Motor neuron (in vitro differentiated cells): ENCODE measurements at regions not wholly inside any gene's neighbourhood (a gene's known extent, or its start where the extent isn't known, plus 50 kb on each side); places are given as distances from the start of the nearest gene placed in this dataset.
A peak's percentile ranks its signal among the peaks of the same experiment; 100 is the strongest.
"Not testable (repeated sequence)": the region's sequence is repeated elsewhere in the genome, so short reads cannot be mapped to it uniquely, and the experiment has no call there.

Experiments used
- ATAC-seq, 8 experiments: fragments of 200-7000 bp; cut with Tn5 transposase; replicated peaks in 6 of 8; 2 replicates each; pipeline ENCODE4 v1.8.0; 2021; ENCODE audit warnings: mild to moderate bottlenecking in 8 of 8, moderate library complexity in 8 of 8
- H3K27ac ChIP-seq, 2 donors: fragments of 250-450 bp; sonication (Bioruptor Pico); 2 replicates each; pipeline ENCODE4 v1.9.0; 2021; ENCODE audit warnings: antibody characterized with exemption in 2 of 2, mild to moderate bottlenecking in 2 of 2, moderate library complexity in 1 of 2
- H3K4me1 ChIP-seq, 2 donors: fragments of 250-450 bp; sonication (Bioruptor Pico); replicated peaks in 1 of 2; 2 replicates each; pipeline ENCODE4 v1.6.1; 2021; ENCODE audit warnings: antibody characterized with exemption in 2 of 2, mild to moderate bottlenecking in 2 of 2, moderate library complexity in 1 of 2
- H3K4me3 ChIP-seq, 5 donors: fragments of 250-450 bp; sonication (Bioruptor Pico); 2 replicates each; pipeline ENCODE4 v1.9.0; 2021; ENCODE audit warnings: antibody characterized with exemption in 5 of 5, mild to moderate bottlenecking in 5 of 5, moderate library complexity in 4 of 5
- WGBS, 10 experiments: fragments of 450-650 bp; shearing (Covaris generic); methylation state at CpG; one replicate each; pipeline ENCODE4 v1.0.0; 2022; 5-methylcytosine and 5-hydroxymethylcytosine counted together
- in situ Hi-C, 9 experiments: fragments of 400-800 bp; cut with MboI; loops; one replicate each; pipeline ENCODE4 v1.15.0; 2021; ENCODE audit warnings: low sequenced_read_pairs in 9 of 9, low pct_unique_long_range_greater_than_20kb in 2 of 9; ENCODE audit not compliant: unreplicated experiment in 9 of 9

- 50 to 100% (median 88%) methylated on average over 1 to 2 of the region's 2 CpGs for WGBS, 10 experiments
- no peak overlapping the region for H3K27ac ChIP-seq
- no peaks in the 10 kb centered on the region for H3K4me1 ChIP-seq
- H3K4me3 ChIP-seq = no peak overlapping the region
- in situ Hi-C loops = no loop called here
- no peak for ATAC-seq
Observed at GRCh38 chr3:36182024-36182423, 198.3 kb upstream of the STAC start.

GRCh38 chr3:36187197-36187596, 193.1 kb upstream of the STAC start:
- 29 to 93% (median 65%) methylated on average over 1 to 2 of the region's 2 CpGs for WGBS, 10 experiments
- H3K4me3 ChIP-seq, in situ Hi-C loops, H3K4me1 ChIP-seq, ATAC-seq, H3K27ac ChIP-seq: not testable (repeated sequence)

- Histone ChIP-seq H3K4me1 (no peaks in the 10 kb centered on the region), H3K27ac (no peak overlapping the region), H3K4me3 (no peak overlapping the region)
- ATAC-seq = no peak
- in situ Hi-C loops = no loop called here
Observed at GRCh38 chr3:36192901-36193300, 187.4 kb upstream of the STAC start.

- ATAC-seq = no peak
- WGBS, 10 experiments = 20 to 100% (median 80%) methylated on average over 1 to 2 of the region's 2 CpGs; no CpG with 5 or more reads in 3 of the 10 experiments
- in situ Hi-C loops = no loop called here
- no peak overlapping the region for H3K4me3 ChIP-seq
- H3K4me1 ChIP-seq = no peaks in the 10 kb centered on the region
- H3K27ac ChIP-seq = no peak overlapping the region
Observed at GRCh38 chr3:36193448-36193847, 186.9 kb upstream of the STAC start.

- Histone ChIP-seq H3K4me1 (no peaks in the 10 kb centered on the region), H3K4me3 (no peak overlapping the region), H3K27ac (no peak overlapping the region)
- in situ Hi-C loops = no loop called here
- ATAC-seq = no peak
Observed at GRCh38 chr3:36196058-36196457, 184.2 kb upstream of the STAC start.

GRCh38 chr3:36197151-36197550, 183.2 kb upstream of the STAC start:
- ATAC-seq = no peak
- H3K27ac ChIP-seq = no peak overlapping the region
- in situ Hi-C loops = no loop called here
- WGBS, 10 experiments = 60 to 71% methylated on average over 1 of the region's 1 CpG; no CpG with 5 or more reads in 8 of the 10 experiments
- H3K4me1 ChIP-seq = no peaks in the 10 kb centered on the region
- H3K4me3 ChIP-seq = no peak overlapping the region

GRCh38 chr3:36201546-36201945, 178.8 kb upstream of the STAC start:
- peaks cover 3 to 4% of the 10 kb centered on the region in 2 donors for H3K4me1 ChIP-seq
- in situ Hi-C loops = no loop called here
- no peak overlapping the region for H3K27ac ChIP-seq
- no peak overlapping the region for H3K4me3 ChIP-seq
- no peak for ATAC-seq

- peaks cover 17 to 19% of the 10 kb centered on the region in 2 donors for H3K4me1 ChIP-seq
- peak in 5 of 8 experiments; percentile 46 to 69 (median 58) for ATAC-seq
- WGBS, 10 experiments = 0 to 58% (median 12%) methylated on average over 1 to 4 of the region's 4 CpGs; no CpG with 5 or more reads in 1 of the 10 experiments
- in situ Hi-C loops = no loop called here
- no peak overlapping the region for H3K4me3 ChIP-seq
- H3K27ac ChIP-seq = no peak overlapping the region
Observed at GRCh38 chr3:36206956-36207580, 173.2 kb upstream of the STAC start.

- ATAC-seq = peak in 2 of 8 experiments; percentile 37 to 50
- Histone ChIP-seq H3K4me3 (no peak overlapping the region), H3K4me1 (peaks cover 20 to 32% of the 10 kb centered on the region in 2 donors), H3K27ac (no peak overlapping the region)
- WGBS, 10 experiments = 40 to 100% (median 74%) methylated on average over 1 to 3 of the region's 3 CpGs
- in situ Hi-C loops = no loop called here
Observed at GRCh38 chr3:36210840-36211651, 169.3 kb upstream of the STAC start.

- no peak overlapping the region for H3K27ac ChIP-seq
- in situ Hi-C loops = no loop called here
- no peak overlapping the region for H3K4me3 ChIP-seq
- ATAC-seq = no peak
- H3K4me1 ChIP-seq = peaks cover 15 to 28% of the 10 kb centered on the region in 2 donors
Observed at GRCh38 chr3:36211652-36211999, 168.7 kb upstream of the STAC start.

- H3K4me1 ChIP-seq = peaks cover 9 to 21% of the 10 kb centered on the region in 2 donors
- no peak overlapping the region for H3K4me3 ChIP-seq
- in situ Hi-C loops = no loop called here
- ATAC-seq = peak in 7 of 8 experiments; percentile 57 to 76 (median 62)
- no peak overlapping the region for H3K27ac ChIP-seq
- WGBS, 10 experiments = 15 to 100% (median 76%) methylated on average over 1 to 2 of the region's 2 CpGs; no CpG with 5 or more reads in 1 of the 10 experiments
Observed at GRCh38 chr3:36212251-36212650, 168.1 kb upstream of the STAC start.

GRCh38 chr3:36214460-36214859, 165.8 kb upstream of the STAC start:
- Histone ChIP-seq H3K4me1 (peaks cover 3 to 19% of the 10 kb centered on the region in 2 donors), H3K4me3 (no peak overlapping the region), H3K27ac (no peak overlapping the region)
- WGBS, 10 experiments = 35 to 100% (median 78%) methylated on average over 2 to 3 of the region's 3 CpGs
- in situ Hi-C loops = no loop called here
- no peak for ATAC-seq

GRCh38 chr3:36215241-36215640, 165.1 kb upstream of the STAC start:
- ATAC-seq = no peak
- H3K4me3 ChIP-seq = no peak overlapping the region
- 9 to 100% (median 55%) methylated on average over 1 of the region's 1 CpG; no CpG with 5 or more reads in 2 of the 10 experiments for WGBS, 10 experiments
- H3K4me1 ChIP-seq = peaks cover 3 to 27% of the 10 kb centered on the region in 2 donors
- H3K27ac ChIP-seq = no peak overlapping the region
- in situ Hi-C loops = no loop called here

GRCh38 chr3:36219398-36219797, 160.9 kb upstream of the STAC start:
- ATAC-seq = peak in 7 of 8 experiments; percentile 78 to 99 (median 88)
- 17 to 100% (median 60%) methylated on average over 1 of the region's 1 CpG; no CpG with 5 or more reads in 5 of the 10 experiments for WGBS, 10 experiments
- in situ Hi-C loops = no loop called here
- no peak overlapping the region for H3K27ac ChIP-seq
- peaks cover 0 to 13% of the 10 kb centered on the region in 2 donors for H3K4me1 ChIP-seq
- H3K4me3 ChIP-seq = no peak overlapping the region
